OCI-M2 (cell line): ENCODE measurements at regions not wholly inside any gene's neighbourhood (a gene's known extent, or its start where the extent isn't known, plus 50 kb on each side); places are given as distances from the start of the nearest gene placed in this dataset.
"Not testable (repeated sequence)": the region's sequence is repeated elsewhere in the genome, so short reads cannot be mapped to it uniquely, and the experiment has no call there.

Experiments used
- DNase-seq: peaks from one replicate; lab custom pipeline; 2025; ENCODE audit not compliant: unreplicated experiment; lab: John Stamatoyannopoulos, UW

- no peak for DNase-seq
Observed at GRCh38 chr6:145138469-145139139, 596.7 kb downstream of the EPM2A start.

GRCh38 chr6:145139140-145139850 is 596.0 kb downstream of the EPM2A start:
- DNase-seq: no peak

GRCh38 chr6:145139895-145140294 is 595.4 kb downstream of the EPM2A start:
- DNase-seq: no peak

- no peak for DNase-seq
Observed at GRCh38 chr6:145141572-145141971, 593.7 kb downstream of the EPM2A start.

- no peak for DNase-seq
Observed at GRCh38 chr6:145142958-145143357, 592.4 kb downstream of the EPM2A start.

- DNase-seq: no peak
Observed at GRCh38 chr6:145143379-145143778, 591.9 kb downstream of the EPM2A start.

- no peak for DNase-seq
Observed at GRCh38 chr6:145147559-145147958, 587.8 kb downstream of the EPM2A start.

- no peak for DNase-seq
Observed at GRCh38 chr6:145147981-145148749, 587.2 kb downstream of the EPM2A start.

GRCh38 chr6:145148776-145149175 is 586.5 kb downstream of the EPM2A start:
- no peak for DNase-seq

GRCh38 chr6:145151624-145152023 is 583.7 kb downstream of the EPM2A start:
- no peak for DNase-seq

GRCh38 chr6:145153495-145153894 is 581.8 kb downstream of the EPM2A start:
- DNase-seq: no peak

GRCh38 chr6:145155411-145155810 is 579.9 kb downstream of the EPM2A start:
- no peak for DNase-seq

- DNase-seq: no peak
Observed at GRCh38 chr6:145155873-145156782, 579.2 kb downstream of the EPM2A start.

GRCh38 chr6:145158636-145159035 is 576.7 kb downstream of the EPM2A start:
- not testable (repeated sequence) for DNase-seq

GRCh38 chr6:145159921-145160320 is 575.4 kb downstream of the EPM2A start:
- no peak for DNase-seq

GRCh38 chr6:145161501-145161900 is 573.8 kb downstream of the EPM2A start:
- DNase-seq: no peak

GRCh38 chr6:145169726-145170224 is 565.5 kb downstream of the EPM2A start:
- no peak for DNase-seq

GRCh38 chr6:145175470-145175869 is 559.9 kb downstream of the EPM2A start:
- no peak for DNase-seq

GRCh38 chr6:145178391-145178790 is 556.9 kb downstream of the EPM2A start:
- no peak for DNase-seq

GRCh38 chr6:145187491-145188206 is 547.7 kb downstream of the EPM2A start:
- no peak for DNase-seq
